ENCODE measurements at regions not wholly inside any gene's neighbourhood (a gene's known extent, or its start where the extent isn't known, plus 50 kb on each side); places are given as distances from the start of the nearest gene placed in this dataset.

GRCh38 chr6:84897988-84898594 lies 133.7 kb upstream of the TBX18 start:
- no peak for TF ChIP-seq CTCF (IDR thresholded peaks at IDR 0.05; ENCODE audit: low read length)
- TF ChIP-seq EZH2 (IDR thresholded peaks at IDR 0.05; ENCODE audit: borderline replicate concordance, low read length), result no peak
